Fibroblast of lung (primary cell): ENCODE measurements at regions not wholly inside any gene's neighbourhood (a gene's known extent, or its start where the extent isn't known, plus 50 kb on each side); places are given as distances from the start of the nearest gene placed in this dataset.

Experiments used
- DNase-seq, 2 donors: peaks; one replicate each; pipeline versions ENCODE4 v3.0.0 to v3.0.0-alpha.2; 2010; ENCODE audit warnings: low read depth in 2 of 2
- H2AFZ ChIP-seq: 2 replicates; pipeline ENCODE4 v1.5.1; 2012; ENCODE audit warnings: low read length, control low read depth, inconsistent platforms
- H3K27ac ChIP-seq: 2 replicates; pipeline ENCODE4 v1.5.1; 2011; ENCODE audit warnings: low read length, control low read depth; ENCODE audit not compliant: insufficient read depth
- H3K27me3 ChIP-seq: 2 replicates; pipeline ENCODE4 v1.5.1; 2011; ENCODE audit warnings: mild to moderate bottlenecking, low read length; ENCODE audit not compliant: control insufficient read depth, insufficient read depth
- H3K36me3 ChIP-seq: 2 replicates; pipeline ENCODE4 v1.5.1; 2011; ENCODE audit warnings: low read length; ENCODE audit not compliant: control insufficient read depth, insufficient read depth
- H3K4me1 ChIP-seq: 2 replicates; pipeline ENCODE4 v1.5.1; 2011; ENCODE audit warnings: low read length; ENCODE audit not compliant: control insufficient read depth, insufficient read depth; ENCODE audit errors: extremely low read depth
- H3K4me2 ChIP-seq: 2 replicates; pipeline ENCODE4 v1.5.1; 2011; ENCODE audit warnings: low read length, control low read depth; ENCODE audit not compliant: insufficient read depth; ENCODE audit errors: extremely low read depth
- H3K4me3 ChIP-seq, 4 experiments: fragments of 200-600 bp in 1 of 4; sonication (generic) in 1 of 4; replicated peaks in 1 of 4; 2 replicates each; pipeline ENCODE4 v1.5.1; 2011 to 2016; ENCODE audit warnings: low read length in 4 of 4, low read depth in 3 of 4, mild to moderate bottlenecking in 3 of 4, control low read depth in 2 of 4, inconsistent platforms in 1 of 4, mixed read lengths in 1 of 4; ENCODE audit not compliant: insufficient read depth in 1 of 4; ENCODE audit errors: control extremely low read depth in 1 of 4
- H3K79me2 ChIP-seq: 2 replicates; pipeline ENCODE4 v1.5.1; 2012; ENCODE audit warnings: mild to moderate bottlenecking, low read length, inconsistent platforms; ENCODE audit not compliant: control insufficient read depth, insufficient read depth
- H3K9ac ChIP-seq: 2 replicates; pipeline ENCODE4 v1.5.1; 2011; ENCODE audit warnings: mild to moderate bottlenecking, low read length, control low read depth; ENCODE audit not compliant: insufficient read depth
- H3K9me3 ChIP-seq: 2 replicates; pipeline ENCODE4 v1.5.1; 2012; ENCODE audit warnings: low read depth, low read length; ENCODE audit not compliant: control insufficient read depth, insufficient read depth
- H4K20me1 ChIP-seq: 2 replicates; pipeline ENCODE4 v1.5.1; 2011; ENCODE audit warnings: low read length; ENCODE audit not compliant: control insufficient read depth, insufficient read depth; ENCODE audit errors: extremely low read depth
- EZH2 ChIP-seq: IDR thresholded peaks from 2 replicates; pipeline ENCODE4 v1.5.1; 2012; ENCODE audit warnings: low read length, control low read depth, mild to moderate bottlenecking; ENCODE audit errors: missing control alignments
- TF ChIP-seq, protein P1 (sequence below), 2 donors: IDR thresholded peaks in 1 of 2; conservative IDR thresholded peaks in 1 of 2; 1 replicate in 1 of 2; 2 replicates in 1 of 2; pipeline ENCODE4 v1.5.1; 2011 to 2012; ENCODE audit warnings: low read length in 2 of 2, control low read depth in 1 of 2, inconsistent platforms in 1 of 2, low read depth in 1 of 2, mild to moderate bottlenecking in 1 of 2

DNA sequence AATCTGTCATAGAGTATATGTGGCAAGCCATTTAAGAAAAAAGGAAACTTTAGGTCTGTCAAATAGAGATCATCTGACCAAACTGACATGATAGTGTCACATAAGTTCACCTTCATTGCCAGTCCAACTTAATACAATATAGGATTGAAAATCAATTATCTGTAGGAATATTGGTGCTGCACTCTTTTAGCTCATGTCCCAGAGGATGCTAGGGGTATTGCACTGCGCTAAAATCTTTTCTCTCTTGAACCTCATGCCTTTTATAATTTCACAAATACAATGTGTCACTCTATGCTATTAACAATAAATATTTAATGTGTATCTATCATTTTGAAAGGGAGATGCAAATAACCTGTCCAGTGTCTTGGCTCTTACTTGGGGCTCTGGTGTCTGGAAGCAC, 72.4 kb upstream of the FAM120A start:
- no peaks in the 10 kb centered on the region for H3K9me3 ChIP-seq
- no peak overlapping the region for H3K27ac ChIP-seq
- no peak overlapping the region for H3K4me3 ChIP-seq
- no peak overlapping the region for H3K9ac ChIP-seq
- H3K4me2 ChIP-seq = no peak overlapping the region
- TF ChIP-seq EZH2 = no peak
- TF ChIP-seq, protein P1, sequence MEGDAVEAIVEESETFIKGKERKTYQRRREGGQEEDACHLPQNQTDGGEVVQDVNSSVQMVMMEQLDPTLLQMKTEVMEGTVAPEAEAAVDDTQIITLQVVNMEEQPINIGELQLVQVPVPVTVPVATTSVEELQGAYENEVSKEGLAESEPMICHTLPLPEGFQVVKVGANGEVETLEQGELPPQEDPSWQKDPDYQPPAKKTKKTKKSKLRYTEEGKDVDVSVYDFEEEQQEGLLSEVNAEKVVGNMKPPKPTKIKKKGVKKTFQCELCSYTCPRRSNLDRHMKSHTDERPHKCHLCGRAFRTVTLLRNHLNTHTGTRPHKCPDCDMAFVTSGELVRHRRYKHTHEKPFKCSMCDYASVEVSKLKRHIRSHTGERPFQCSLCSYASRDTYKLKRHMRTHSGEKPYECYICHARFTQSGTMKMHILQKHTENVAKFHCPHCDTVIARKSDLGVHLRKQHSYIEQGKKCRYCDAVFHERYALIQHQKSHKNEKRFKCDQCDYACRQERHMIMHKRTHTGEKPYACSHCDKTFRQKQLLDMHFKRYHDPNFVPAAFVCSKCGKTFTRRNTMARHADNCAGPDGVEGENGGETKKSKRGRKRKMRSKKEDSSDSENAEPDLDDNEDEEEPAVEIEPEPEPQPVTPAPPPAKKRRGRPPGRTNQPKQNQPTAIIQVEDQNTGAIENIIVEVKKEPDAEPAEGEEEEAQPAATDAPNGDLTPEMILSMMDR (conservative IDR thresholded peaks at IDR 0.05 in 1 of 2, IDR thresholded peaks at IDR 0.05 in 1 of 2; ENCODE audit: low read depth in 1 of 2, low read length in 2 of 2) = peak in 1 of 2 donors; percentile 25
- no peaks in the 10 kb centered on the region for H3K36me3 ChIP-seq
- no peak for DNase-seq
- H3K27me3 ChIP-seq = no peaks in the 10 kb centered on the region
- H3K79me2 ChIP-seq = no peaks in the 10 kb centered on the region
- no peaks in the 10 kb centered on the region for H3K4me1 ChIP-seq
- no peak overlapping the region for H2AFZ ChIP-seq
- H4K20me1 ChIP-seq = no peaks in the 10 kb centered on the region

DNA sequence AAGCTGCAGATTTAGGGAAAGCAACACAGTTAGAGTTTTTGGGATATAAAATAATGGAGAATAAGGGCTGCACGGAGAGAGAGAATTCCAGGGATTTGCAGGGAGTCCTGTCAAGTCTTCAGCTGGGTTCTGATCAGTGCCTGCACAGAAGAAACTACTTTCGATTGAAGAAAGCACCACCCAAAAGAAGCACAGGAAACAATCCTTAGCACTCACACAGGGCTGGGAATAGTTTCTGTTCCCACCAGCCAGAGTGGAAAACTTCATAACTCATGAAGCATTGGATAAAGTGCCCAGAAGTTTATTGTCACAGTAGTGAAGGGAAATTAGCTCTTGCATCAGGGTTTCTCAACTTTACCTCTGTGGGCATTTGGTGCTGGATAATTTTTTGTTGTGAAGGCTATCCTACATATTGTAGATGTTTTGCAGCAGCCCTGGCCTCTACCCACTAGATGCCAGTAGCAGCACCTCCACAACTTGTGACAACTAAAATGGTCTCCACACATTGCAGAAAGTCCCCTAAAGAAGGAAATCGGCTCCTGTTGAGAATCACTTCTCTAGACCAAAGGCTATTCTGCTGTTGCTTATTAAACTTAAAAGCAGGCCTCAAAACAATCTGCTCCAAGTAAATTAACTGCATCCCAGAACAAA, 71.0 kb upstream of the FAM120A start:
- no peak overlapping the region for H3K27ac ChIP-seq
- H3K4me2 ChIP-seq = no peak overlapping the region
- DNase-seq = no peak

DNA sequence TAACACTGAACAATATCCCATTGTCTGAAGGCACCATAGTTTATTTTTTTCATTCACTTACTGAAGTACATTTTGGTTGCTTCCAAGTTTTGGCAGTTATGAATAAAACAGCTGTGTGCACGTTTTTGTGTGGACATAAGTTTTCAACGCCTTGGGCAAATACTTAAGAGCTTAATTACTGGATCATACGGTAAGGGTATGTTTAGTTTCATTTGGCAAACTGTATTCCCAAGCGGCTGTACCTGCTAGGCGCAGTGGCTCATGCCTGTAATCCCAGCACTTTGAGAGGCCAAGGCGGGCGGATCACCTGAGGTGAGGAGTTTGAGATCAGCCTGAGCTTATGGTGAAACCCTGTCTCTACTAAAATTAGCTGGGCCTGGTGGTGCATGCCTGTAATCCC, 63.7 kb upstream of the FAM120A start:
- no peak for DNase-seq
- no peaks in the 10 kb centered on the region for H4K20me1 ChIP-seq
- no peaks in the 10 kb centered on the region for H3K79me2 ChIP-seq
- TF ChIP-seq, protein P1 (conservative IDR thresholded peaks at IDR 0.05 in 1 of 2, IDR thresholded peaks at IDR 0.05 in 1 of 2; ENCODE audit: low read depth in 1 of 2, low read length in 2 of 2) = no peak
- no peak for TF ChIP-seq EZH2
- H3K9ac ChIP-seq = no peak overlapping the region
- H3K27ac ChIP-seq = no peak overlapping the region
- no peaks in the 10 kb centered on the region for H3K36me3 ChIP-seq
- no peaks in the 10 kb centered on the region for H3K27me3 ChIP-seq
- no peak overlapping the region for H3K4me3 ChIP-seq
- no peaks in the 10 kb centered on the region for H3K9me3 ChIP-seq
- no peak overlapping the region for H2AFZ ChIP-seq
- H3K4me2 ChIP-seq = no peak overlapping the region
- H3K4me1 ChIP-seq = no peaks in the 10 kb centered on the region

More for the DNA sequence above, 71.0 kb upstream of the FAM120A start:
- Histone ChIP-seq H3K4me1 (no peaks in the 10 kb centered on the region), H2AFZ (no peak overlapping the region), H3K9me3 (no peaks in the 10 kb centered on the region), H3K27me3 (no peaks in the 10 kb centered on the region), H4K20me1 (no peaks in the 10 kb centered on the region), H3K9ac (no peak overlapping the region), H3K36me3 (no peaks in the 10 kb centered on the region), H3K4me3 (no peak overlapping the region), H3K79me2 (no peaks in the 10 kb centered on the region)
- TF ChIP-seq, protein P1 (conservative IDR thresholded peaks at IDR 0.05 in 1 of 2, IDR thresholded peaks at IDR 0.05 in 1 of 2; ENCODE audit: low read depth in 1 of 2, low read length in 2 of 2) = no peak
- TF ChIP-seq EZH2 = no peak
